ENCODE measurements at regions not wholly inside any gene's neighbourhood (a gene's known extent, or its start where the extent isn't known, plus 50 kb on each side); places are given as distances from the start of the nearest gene placed in this dataset.

GRCh38 chr3:43783987-43784639 lies 93.4 kb downstream of the ABHD5 start:
- no peak for DNase-seq

- DNase-seq, result no peak
Observed at GRCh38 chr3:43784640-43785011, 93.9 kb downstream of the ABHD5 start.

DNA sequence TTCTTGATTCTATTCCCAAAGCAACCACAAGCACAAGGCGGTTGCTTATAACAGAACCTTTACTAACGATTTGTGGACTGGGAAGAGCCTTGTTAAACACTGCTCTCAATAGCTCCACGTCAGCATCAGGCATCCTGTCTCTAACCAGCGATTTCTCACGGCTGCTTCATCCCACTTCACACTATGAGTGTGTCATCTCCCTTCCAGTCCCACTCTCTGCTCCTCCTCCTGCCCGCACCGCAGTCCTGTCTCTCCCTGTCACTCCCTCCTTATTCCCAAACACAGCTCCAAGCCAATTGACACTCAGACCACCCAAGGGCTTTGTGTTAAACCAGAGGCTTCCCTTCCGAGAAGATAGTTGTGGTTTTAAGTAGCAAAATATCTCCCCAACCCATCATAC lies 94.8 kb downstream of the ABHD5 start:
- no peak for DNase-seq

DNA sequence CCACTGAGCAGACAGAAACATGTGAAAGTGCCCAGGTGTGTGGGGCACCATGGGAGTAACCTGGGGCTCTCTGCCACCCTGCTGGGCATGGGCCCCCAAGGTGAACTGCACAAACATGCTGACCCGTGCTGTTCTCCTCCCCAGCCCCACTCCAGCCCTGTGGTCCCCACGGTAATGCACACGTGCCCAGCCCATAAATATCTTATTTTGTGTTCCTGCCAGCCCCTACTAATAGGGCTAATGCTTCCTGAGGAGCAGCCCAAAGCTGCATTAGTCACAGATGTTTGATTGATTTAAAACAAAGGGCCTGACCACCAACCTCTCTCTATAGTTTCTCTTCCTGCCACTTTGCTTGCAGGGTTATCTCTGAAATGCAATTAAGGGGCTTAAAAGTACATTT lies 95.4 kb downstream of the ABHD5 start:
- no peak for DNase-seq

DNA sequence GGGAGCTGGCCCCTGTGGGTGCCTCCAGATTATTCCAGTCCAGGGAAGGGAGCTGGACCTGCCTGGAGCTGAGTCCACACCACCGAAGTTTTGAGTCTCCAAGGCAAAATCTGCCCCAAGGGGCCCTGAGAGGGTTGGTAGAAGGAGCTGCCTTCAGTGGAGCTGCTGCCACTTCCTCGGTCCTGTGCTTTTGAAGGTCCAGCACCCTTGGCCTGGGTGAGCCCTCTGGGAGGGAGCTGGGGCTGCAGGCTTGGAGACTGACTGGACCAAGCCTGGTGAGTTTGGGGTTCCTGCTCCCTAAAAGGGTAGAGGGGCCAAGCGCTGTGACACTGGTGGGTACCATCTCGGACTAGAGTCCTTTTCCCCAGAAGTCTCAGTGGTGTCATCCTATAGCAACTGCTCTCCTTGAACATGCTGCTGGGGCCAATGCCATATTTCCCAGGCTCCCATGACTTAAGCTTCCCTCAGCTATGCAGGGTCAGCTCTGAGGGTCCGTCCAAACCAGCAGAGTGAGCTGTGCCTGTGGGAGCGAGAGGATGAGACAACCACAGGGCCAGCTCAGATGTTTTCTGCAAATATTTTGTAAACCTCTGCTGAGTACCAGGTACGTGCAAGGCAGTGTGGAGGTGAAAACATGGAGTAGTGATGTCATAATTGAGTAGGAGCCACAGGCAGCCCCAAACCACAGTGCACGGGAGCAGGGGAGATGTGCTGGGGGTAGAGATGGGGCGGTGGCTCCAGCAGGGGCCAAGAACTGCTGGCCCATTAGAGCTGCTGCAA lies 96.0 kb downstream of the ABHD5 start:
- no peak for DNase-seq

GRCh38 chr3:43787330-43787729 lies 96.6 kb downstream of the ABHD5 start:
- DNase-seq, result no peak

DNA sequence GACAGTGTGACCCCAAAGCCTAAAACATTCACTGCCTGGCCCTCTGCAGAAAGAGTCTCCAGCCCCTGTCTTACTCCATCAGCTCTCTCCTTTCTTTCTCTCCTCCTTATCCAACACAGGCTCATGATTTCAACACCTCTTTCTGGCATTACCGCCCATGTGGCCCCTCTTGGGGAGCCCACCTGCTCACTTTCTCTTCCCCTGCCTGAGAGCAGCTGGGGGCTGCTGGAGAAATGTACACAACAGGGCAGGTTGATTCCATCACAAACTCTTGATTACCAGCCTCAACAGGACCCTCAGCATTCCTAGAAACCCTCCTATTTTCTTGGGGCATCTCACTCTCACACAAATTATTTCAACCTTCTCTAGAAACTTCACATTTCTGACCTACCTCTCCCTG lies 98.3 kb downstream of the ABHD5 start:
- DNase-seq, result no peak

DNA sequence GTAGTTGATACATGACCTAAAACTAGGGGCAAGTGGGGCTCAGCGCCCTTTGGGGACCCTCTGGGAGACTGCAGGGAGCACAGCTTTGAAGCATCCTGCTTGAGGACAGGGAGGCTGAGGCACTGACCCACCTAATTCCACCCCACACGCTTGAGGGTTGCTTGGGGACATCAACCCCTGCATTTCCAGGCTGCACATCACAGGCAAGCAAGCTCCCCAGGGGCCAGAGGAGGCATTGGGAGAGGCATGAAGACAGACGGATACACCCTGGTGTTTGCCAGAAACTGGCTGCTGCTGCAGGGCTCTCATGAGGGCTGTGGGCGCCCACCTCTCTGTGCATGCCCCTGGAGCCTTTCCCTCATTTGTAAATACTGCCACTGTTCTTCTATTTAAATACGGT lies 99.3 kb downstream of the ABHD5 start:
- DNase-seq, result no peak

- no peak for DNase-seq
Observed at GRCh38 chr3:43790476-43790875, 99.7 kb downstream of the ABHD5 start.

DNA sequence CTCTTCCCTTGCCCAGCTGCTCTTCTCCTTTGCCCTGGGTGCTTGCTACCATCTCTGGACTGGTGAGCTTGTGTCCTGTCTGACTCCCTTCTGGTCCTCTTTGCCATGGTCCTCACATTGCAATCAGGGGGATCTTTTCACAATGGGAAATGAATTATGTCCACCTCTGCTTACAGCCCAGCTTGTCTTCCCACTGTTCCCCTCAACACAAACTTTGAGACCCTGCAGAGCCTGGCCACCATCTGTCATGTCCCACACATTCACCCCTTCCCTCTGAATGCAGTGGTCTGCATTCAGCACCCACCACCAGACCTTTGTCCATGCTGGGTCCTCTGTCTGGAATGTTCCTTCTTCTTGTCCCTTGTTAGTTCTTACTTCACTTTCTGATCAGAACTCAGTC lies 100.5 kb downstream of the ABHD5 start:
- no peak for DNase-seq

GRCh38 chr3:43792904-43793303 lies 102.2 kb downstream of the ABHD5 start:
- no peak for DNase-seq

- no peak for DNase-seq
Observed at GRCh38 chr3:43793648-43794372, 103.1 kb downstream of the ABHD5 start.

- no peak for DNase-seq
Observed at GRCh38 chr3:43794776-43795175, 104.0 kb downstream of the ABHD5 start.

DNA sequence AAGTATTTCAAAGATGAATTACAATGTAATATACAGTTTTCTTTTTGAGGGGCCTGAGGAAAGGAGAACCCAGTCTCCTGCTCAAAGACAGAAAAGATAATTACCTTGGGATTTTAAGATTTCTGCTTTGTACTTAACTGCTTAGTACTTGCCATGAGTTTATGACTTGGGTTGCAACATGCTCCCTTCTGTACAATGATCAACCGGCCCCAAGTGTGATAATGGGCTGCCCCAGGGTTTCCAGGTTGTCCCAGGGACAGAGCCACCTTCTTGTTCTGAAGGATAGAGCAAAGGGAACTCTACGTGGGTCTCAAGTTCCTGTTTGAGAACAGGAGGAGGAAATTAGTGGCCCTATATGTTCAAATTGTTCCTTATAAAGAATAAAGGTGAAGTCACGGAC lies 104.8 kb downstream of the ABHD5 start:
- DNase-seq, result no peak

DNA sequence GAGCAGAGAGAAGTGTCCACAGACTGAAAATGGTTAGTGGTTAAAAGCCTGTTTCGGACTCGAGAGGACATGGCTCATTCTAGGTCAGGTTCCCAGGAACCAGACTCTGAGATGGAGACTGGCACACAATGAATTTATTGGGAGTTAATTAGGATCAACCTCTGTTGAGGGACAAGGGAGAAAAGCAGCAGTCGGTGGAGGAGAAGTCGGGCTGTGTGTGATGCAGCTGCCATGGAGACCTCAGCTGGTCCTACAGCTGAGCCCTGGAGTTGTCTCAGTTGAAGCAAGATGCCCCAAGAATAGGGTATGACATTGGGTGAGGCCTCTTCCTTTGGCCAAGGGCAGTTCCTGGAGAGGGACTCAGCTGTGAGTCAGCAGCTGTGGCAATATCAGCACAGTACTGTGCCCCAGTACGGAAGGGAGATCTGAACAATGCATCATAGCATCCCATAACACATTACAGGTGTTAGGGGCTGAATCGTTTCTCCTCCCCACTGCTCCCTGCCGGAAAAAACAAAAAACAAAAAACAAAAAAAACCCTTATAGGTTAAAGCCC lies 105.4 kb downstream of the ABHD5 start:
- no peak for DNase-seq

GRCh38 chr3:43797794-43798193 lies 107.1 kb downstream of the ABHD5 start:
- no peak for DNase-seq

- no peak for DNase-seq
Observed at GRCh38 chr3:43810797-43811196, 120.1 kb downstream of the ABHD5 start.

DNA sequence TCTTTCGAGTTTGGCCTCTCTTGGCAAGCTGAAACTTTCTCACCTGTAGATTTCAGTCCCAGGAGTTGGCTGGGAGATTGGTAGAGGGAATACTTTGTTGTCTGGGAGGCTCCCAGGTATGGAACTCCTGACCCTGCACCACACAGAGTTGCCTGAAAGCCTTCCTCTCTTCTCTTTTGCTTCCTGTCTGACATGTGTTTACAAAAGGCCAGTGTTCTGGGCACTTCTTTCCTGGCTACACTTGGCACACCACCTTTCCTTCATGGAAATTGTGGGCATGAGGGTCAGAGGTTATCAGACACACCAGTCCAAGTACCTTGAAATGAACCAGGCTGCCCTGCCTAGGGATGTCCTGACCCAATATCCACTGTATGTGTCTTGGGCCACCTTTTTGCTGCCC lies 123.7 kb downstream of the ABHD5 start:
- DNase-seq, result no peak

- no peak for DNase-seq
Observed at GRCh38 chr3:43816372-43816771, 125.6 kb downstream of the ABHD5 start.

- no peak for DNase-seq
Observed at GRCh38 chr3:43817064-43817463, 126.3 kb downstream of the ABHD5 start.

GRCh38 chr3:43817825-43818224 lies 127.1 kb downstream of the ABHD5 start:
- DNase-seq, result no peak

DNA sequence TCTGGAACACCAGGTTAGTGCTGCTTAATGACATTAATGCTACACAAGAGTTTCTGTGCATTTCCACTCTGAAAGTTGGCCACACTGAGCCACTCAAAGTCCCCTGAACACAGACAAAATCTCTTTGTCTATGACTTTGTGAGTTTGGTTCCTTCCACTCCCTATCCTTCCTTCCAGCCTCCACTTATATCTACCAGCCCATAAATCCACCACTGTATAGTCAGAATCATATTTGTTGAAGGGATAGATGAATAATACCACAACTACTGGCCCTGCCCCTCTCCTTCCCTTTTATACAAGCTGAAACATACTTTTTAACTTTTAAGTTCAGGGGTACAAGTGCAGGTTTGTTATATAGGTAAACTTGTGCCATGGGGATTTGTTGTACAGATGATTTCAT lies 127.5 kb downstream of the ABHD5 start:
- no peak for DNase-seq

DNA sequence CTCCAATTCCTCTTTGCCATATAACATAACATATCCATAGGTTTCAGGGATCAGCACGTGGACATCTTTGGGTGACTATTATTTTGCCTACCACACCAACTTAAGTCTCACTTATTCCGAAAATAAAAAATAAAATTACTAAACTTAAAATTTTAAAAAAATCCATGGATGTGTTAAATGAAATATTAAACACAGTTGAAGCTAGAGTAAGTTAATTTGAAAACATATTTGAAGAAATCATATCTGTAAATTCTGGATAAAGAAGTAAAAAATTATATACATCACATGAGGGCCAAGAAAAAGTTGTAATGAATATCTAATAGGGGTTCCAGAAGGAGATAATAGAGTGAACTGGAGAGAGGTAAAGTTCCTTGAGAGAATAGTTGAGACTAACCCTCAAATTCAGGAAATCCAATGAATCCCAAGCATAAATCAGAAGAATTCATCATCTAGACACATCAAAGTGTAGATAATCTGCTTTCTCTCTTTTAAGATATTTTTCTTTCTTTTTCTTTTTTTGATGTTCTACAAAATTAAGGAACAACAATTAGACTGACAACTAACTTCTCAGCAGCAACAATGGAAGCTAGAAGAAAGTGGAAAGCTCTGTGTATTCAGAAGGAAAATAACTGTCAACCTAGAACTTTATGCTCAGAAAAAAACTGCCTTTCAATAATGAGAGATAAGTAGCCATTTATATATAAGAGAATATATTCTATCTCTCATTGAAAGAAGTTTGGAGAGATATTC lies 147.4 kb downstream of the ABHD5 start:
- DNase-seq, result no peak

All from occipital lobe (tissue), 1 donor.